GM21576 (cell line): ENCODE measurements at regions not wholly inside any gene's neighbourhood (a gene's known extent, or its start where the extent isn't known, plus 50 kb on each side); places are given as distances from the start of the nearest gene placed in this dataset.

Experiments used
- ATAC-seq: cut with Tn5 transposase; IDR thresholded peaks from one replicate; pipeline ENCODE4 v1.9.1; 2021; ENCODE audit warnings: mild to moderate bottlenecking, moderate library complexity; ENCODE audit not compliant: unreplicated experiment

DNA sequence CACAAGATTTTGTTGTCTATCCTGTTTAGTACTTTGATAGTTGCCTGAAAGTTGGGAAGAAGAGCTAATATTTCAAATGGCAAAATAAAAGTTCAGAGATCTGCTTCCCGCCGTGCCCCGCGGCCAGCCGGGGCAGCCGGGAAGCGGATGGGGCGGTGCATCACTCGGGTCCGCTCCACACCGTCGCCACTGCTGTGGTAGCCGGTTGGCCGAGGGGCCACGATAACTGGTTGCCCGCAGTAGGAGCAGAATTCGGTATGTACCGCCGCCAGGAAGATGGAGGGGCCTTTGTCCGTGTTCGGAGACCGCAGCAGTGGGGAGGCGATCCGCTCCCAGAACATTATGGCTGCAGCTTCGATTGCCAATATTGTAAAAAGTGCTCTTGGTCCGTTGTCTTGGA is 427.2 kb upstream of the PDE3A start:
- no peak for ATAC-seq

DNA sequence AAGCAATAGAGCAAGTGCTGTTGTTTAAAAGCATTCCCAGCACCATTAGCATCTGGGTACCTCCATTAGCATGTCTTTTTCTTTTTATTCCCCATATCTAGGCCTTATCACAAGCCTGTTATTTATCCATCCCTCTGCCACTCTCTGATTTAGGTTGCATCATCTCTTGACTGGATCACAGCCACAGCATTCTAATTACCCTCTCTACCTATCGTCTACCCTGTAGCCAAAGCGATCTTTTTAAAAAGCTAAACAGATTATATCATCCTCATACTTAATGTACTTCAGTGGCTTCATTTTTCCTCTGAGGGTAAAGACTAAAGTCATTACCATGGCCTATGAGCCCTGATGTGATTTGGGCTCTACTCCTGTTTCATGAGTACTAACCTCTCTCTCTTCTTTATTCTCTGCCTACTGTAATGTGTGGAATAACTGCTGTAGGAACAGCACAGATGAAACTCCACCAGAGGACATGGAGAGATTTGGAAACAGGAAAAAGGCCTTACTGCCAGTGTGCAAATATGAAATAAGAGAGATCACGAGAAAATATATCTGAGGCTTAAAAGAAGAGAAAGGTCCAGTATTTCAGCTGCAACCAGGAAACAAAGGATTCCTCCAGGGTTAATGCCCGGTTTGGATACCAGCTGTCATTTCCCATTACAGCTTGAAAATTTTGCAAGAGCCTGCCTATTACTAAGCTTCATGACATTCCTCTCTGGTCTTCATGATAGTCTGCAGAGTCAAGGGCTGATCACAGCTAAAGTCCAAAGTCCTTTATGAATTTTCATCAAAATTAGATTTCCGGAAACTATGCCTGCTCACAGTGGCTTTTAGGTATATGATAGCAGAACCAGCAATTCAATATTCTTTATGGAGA is 422.5 kb upstream of the PDE3A start:
- ATAC-seq: no peak

DNA sequence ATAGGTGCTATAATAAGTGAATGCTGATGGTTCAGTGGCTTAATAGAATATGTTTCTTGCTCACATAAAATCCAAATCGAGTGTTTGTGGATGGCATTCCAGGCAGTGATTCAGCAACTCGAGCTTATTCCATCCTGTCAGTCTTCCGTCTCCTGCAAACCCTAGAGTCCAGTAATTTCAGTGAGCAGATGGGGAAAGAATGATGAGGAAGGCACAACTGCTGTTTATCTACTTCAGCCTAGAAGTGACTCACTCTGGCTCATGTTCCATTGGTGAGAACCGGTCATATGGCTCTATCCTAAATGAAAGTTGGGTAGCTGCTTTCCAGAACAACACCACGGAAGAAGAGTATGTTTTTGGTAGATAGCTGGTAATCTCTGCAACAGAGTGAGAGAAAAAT is 421.8 kb upstream of the PDE3A start:
- ATAC-seq: no peak

DNA sequence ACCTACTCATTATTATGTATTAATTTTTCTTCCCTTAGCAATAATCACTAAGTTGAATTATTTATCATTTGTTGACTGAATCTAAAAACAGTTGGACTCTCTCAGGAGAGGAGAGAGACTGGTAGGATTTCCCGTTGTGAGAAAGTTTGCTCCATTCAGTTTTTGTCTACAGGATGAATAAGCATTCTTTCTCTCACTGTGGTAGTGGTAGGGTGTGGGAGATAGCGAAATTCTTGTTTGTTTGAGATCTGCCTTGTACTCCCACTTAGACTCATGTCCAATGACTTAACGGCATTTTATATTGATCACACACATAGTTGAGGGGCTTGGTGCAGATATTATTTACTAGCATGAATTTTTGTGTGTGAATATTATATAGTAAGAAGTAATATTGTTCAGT is 421.0 kb upstream of the PDE3A start:
- no peak for ATAC-seq

DNA sequence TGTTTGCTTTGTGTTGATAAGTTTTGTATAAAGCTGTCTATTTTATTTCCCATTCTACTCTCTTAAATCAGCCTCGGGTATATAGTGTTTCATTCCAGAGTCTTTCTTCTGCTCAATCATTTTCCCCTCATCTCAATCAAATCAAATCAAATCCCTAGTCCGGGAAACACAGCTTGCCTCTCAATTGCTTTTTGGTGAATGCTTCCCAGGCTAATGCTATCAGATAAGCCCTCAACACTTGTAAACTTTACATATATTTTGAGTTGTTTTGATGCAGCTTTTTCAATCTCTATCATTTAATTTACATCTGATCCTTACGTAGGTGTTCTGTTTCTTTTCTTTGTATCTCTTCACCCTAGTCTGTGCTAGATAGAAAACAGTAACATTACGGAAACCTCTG is 416.7 kb upstream of the PDE3A start:
- no peak for ATAC-seq

DNA sequence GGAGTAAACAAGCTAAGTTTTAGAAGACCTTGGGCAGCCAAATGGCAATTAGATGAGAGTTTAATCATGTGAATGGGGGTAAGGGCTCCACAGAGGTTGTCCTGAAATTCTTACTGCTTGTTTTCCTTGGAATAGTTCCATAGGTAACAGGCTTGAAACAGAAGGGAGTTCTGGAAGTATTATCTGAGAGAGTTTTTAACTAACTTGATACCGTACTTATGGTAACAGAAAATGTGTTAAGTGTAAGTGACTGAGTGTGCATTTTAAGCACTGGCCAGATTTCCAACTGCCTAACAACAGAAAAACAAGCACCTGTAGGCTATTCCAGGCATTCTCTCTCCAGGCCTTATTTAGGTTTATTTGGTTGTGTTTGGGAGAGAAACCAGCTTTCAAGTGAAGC is 414.6 kb upstream of the PDE3A start:
- ATAC-seq: no peak

DNA sequence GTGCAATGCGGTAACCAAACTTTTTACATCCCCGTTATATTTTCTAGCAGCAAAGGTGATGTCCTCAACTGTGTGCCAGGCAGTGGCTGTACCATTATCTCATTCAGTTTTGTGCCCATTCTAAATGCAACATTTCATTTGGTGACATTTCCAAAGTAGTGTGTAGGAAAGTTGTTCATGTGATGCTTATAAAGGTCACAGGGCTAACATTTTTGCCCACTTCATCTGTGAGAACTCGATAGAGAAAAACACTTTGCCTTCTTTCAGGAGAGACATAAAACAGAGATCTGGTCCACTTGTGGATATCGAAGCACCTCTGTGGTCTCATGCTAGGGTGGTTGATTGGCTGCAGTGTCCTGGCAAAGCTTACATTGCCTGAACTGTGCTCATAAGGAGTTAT is 414.2 kb upstream of the PDE3A start:
- ATAC-seq: no peak

DNA sequence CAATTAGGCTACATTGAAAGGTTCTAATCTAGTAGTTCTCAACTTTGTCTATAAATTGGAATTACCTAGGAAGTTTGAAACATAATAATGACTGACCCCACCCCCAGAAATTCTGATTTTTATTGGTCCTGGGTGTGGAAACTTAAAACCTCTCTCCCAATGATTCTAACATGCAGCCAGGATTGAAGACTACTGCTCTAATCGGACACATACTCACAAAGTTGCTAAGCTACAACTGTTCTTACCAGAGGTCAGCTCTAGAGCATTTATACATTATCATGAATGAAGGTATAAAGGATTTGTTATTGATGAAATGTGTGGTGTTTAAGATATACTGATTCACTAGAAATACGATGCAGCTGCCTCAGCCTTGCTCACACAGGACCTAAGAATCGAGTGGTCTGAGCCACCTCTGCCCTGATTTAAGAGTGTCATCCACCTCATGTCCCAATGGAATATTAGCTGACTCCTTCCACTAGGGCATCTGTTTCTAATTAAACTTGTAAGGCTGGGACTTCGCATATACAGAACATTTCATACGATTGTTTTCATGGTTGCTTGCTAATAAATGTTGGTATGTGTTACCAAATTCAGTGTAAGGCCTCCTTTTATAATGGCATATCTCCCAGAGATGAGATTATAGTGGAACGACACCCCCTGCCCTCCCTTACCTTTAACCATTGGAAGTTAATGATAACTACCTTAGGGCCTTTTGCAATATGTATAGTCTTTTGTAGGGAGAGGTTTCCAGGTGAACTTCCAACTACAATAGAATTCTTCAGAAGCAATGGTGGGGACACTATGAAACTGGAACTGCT is 410.8 kb upstream of the PDE3A start:
- no peak for ATAC-seq

DNA sequence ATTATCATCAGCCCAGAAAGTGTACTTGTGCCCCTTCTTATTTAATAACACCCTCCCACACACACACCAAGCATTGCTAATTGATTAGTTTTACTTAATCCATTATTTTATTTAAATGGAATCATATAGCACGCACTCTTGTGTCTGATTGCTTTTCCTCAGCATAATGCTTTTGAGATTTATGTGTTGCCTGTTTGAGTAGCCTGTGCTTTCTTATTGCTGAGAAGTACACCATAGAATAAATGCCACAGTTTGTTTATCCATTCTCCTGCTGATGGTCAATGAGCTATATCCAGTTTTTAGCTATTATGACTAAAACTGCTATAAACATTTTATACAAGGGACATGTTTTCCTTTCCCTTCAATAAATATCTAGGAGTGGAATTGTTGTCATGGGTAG is 409.9 kb upstream of the PDE3A start:
- no peak for ATAC-seq

DNA sequence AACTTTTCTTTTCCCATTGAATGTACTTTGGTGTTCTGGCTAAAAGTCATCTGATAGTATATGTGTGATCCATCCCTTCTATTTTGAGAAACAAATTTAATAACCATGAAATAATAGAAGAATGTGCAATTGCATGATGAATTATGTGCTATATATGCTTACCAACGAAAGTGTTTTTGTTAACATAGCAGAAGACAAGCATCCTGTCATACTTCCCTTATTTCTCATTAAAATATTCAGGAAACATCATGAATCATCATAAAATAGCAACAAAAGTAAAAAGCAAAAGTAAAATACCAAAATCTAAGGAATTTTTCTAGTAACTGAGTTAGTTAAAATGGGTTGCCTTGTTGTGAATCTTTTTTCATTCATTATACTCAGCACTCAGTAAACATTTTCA is 409.0 kb upstream of the PDE3A start:
- no peak for ATAC-seq

DNA sequence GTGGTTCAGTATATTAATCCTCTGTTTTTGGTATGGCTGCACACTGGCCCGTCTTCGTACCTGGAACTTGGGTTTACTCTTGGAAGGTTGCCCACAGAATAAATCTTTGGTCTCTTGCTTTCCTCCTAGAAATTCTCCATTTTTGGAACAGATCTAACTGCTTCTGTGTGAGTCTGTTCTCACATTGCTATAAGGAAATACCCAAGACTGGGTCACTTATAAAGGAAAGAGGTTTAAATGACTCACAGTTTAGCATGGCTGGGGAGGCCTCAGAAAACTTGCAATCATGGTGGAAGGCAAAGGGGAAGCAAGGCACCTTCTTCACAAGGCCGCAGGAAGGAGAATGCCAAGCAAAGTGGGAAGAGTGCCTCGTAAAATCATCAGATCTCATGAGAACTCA is 407.8 kb upstream of the PDE3A start:
- no peak for ATAC-seq

DNA sequence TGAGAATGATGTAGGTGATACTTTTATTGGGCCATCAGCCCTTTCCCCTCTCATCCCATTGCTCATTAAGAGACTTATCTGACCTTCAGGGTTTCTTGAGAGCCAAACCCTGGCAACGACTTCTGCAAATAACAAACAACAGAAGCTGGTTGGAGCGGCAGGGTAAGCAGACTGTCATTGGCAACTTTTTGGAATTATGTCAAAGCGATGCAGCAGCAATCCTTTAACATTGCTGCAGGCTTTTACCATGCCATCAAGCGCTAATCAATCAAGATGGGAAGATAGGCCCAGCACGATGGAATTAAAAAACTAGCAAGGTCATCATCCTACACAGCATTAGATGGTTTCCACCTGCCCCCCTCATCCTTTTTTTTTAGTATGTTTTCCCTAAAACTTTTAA is 406.1 kb upstream of the PDE3A start:
- no peak for ATAC-seq

DNA sequence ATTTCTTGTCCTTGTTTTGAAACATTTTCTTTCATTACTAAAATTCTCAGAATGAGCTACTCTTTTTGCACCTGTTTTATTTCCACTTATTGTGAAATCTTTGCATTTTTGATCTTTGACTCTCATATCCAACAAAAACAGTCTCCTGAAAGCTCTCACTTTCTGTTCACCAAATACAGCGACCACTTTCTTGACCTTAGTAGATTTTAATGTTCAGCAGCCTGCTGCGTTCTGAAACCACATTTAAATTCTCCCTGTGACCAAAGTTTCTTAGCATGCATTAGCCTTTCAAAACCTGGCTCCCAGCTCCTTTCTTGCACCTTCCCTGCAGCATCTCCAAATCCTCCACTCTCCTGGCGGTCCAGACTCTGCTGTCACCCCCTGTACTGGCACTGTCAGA is 404.4 kb upstream of the PDE3A start:
- ATAC-seq: no peak

DNA sequence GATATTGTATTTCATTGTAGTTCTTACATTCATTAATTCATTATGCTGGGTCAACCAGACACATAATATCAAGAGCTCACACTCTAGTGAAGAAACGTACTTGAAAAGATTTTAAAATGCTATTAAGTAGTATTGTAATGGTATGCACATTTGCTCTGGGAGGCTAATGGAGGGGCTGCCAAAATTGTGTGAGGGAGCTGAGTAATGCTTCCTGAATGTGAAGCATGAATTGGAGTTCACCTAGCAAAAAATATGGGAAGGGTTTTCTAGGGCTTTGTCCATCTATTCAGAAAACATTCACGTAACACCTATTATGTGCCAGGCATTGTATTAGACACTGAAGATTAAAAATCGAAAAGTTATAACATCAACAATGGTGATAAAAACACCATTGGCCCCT is 403.8 kb upstream of the PDE3A start:
- ATAC-seq: no peak

DNA sequence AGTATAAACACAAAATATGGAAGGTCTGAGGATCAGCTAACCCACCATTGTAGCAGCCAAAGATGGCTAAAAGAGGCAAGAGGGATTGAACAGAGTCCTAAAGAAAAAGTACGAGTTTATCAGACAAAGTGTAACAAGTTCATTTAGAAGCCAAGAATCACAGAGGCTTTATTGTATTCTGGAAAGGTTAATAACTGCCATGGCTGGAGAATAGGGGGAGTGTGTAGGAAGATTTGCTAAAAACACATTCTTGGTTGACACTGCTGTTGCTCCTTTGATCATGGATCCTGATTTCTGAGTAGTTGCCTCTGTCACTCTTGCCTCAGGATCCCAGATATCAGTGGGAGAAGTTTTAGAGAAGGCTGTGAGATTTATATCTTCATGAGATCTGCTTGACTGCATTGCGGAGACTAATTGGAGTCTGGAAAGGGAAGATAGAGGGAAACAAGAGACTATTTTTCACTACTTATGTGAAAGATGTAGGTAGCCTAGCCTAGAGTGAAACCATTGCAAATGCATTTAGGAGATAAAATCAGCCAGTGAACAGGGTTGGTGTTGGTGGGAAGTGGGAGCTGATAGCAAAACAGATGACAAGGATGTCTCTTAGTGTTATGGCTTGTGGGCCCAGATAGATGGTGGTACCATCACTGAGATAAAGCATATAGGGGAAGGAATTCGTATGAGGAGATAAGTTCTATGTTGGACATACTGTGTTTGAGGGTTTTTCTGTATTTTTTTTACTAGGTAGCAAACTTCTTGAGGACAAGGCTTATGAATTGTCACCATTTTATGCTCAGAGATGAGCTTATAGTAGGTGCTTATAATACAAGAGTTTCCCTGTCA is 402.9 kb upstream of the PDE3A start:
- no peak for ATAC-seq

DNA sequence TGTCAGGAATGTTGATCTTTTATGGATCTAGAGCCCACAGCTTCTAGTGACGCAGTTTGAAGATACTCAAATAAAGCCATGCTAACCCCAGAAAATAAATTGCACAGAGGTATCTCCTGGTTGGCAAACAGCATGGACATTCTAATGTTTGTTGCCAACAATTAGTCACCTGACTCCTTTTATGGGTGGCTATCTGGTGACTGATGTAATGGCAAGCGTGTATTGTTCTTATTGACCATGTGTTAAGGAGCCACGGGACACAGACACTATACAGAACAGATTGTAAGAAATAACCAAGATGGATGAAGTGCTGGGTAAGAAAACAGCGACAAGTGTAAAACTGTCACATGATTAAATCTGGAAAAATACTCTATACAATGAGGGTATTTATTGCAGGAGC is 401.3 kb upstream of the PDE3A start:
- no peak for ATAC-seq

DNA sequence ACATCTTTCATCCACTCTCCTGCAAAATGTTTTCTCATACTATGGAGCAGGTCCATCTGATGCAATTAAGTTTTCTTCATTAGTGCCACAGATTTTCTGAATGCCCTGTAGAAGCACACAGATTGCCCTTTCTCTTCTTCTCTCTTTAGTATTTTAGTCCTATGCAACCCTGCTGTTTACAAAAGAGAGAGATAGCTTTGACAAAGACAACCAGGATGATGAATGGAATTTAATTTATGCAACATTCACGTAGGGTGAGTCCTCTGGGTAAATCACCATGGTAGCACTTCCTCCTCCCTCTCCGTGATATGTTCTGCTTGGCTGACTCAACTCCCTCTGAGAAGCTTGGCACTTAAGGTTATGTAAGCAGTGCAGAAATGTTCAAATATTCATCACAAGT is 400.9 kb upstream of the PDE3A start:
- no peak for ATAC-seq

DNA sequence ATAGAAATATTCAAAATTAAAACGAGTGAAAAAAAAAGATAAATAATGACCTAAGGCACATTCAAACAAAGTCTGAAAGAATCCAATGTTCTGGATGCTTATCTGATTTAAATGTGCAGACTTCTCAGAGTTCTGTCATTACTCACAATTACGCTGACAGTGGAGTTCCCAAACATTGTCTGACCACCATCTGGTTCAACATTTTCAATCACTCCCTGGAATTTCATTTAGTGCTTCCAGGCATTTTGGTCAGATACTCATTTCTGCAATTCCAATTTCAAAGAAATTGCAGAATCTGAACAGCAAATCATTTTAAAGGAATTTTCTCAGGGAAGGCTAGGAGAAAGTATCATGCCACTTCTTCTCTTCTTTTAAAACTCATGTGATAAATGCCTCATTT is 398.2 kb upstream of the PDE3A start:
- no peak for ATAC-seq

DNA sequence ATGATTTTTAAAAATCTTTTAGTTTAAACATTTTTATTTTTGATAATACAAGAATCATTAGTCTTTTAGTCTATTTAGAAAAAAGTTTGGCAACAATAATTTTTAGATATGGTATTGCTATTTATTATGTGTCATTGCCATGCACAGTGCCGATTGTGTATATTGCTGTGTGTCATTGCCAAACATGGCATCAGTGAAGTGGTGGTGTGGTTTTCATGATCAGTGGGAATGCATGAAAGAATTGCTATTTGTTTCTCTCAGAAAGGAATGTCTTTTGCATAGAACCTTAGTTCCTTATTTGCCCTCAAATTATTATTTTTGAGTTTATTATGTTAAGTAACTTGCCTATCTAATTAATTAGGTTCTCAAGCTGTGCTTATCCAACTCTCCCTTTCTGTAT is 397.5 kb upstream of the PDE3A start:
- no peak for ATAC-seq

DNA sequence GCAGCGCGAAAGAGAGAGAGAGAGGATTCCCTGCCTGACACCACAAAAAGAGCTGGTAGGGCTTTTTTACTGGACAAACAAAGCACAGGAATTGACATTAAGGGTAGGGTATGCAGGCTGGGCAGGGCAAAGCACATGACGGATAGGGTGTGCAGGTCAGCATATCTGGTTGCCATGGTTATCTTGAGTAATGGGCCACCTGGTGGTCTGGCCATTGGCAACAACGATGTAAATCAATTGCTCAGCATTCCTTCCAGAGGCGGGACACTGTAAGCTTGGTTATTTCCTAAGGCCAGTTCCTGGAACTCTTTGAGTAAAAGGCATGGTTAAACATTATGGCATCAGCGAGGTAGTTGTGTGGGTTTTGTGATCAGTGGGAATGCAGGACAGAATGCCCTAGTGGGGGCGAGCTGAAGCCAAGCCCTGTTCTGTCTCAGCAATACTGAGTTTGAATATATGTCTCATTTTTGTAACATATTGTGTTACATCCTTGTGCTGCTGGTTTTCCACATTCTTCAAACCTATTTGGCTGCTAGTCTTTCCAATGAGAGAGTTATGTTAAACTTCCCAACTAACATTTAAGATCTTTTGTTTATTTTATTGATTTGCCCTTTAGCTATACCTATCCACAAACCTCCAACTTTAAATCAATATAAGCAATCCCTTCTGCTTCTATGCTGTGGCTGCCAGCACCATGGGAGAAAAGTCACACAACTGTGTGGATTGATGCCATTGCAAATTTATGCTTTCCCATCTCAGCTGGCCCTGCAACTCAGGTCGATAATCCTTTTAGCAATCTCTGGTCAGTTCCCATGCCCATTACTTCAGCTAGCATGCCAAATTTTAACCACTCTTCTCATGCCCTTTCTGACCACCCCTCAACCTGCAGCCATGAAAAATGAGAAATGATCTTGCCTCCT is 396.7 kb upstream of the PDE3A start:
- ATAC-seq: no peak
